Right atrium auricular region (tissue), 2 donors: ENCODE measurements at regions not wholly inside any gene's neighbourhood (a gene's known extent, or its start where the extent isn't known, plus 50 kb on each side); places are given as distances from the start of the nearest gene placed in this dataset.
"Not testable (repeated sequence)": the region's sequence is repeated elsewhere in the genome, so short reads cannot be mapped to it uniquely, and the experiment has no call there.

Experiments used
- DNase-seq: peaks from one replicate; pipeline ENCODE4 v3.0.0-alpha.2; 2019; ENCODE audit warnings: low spot score
- H3K27ac ChIP-seq, 2 donors: fragments of 200-600 bp; sonication (generic); 1 replicate in 1 of 2; 2 replicates in 1 of 2; pipeline ENCODE4 v1.5.1; 2016 to 2019
- H3K27me3 ChIP-seq, 2 donors: fragments of 200-600 bp; sonication (generic); one replicate each; pipeline versions ENCODE4 v1.5.1 to v1.6.0; 2017 to 2019
- H3K36me3 ChIP-seq: fragments of 200-600 bp; sonication (generic); one replicate; pipeline ENCODE4 v1.5.1; 2016
- H3K4me1 ChIP-seq, 2 donors: fragments of 200-600 bp; sonication (generic); one replicate each; pipeline versions ENCODE4 v1.5.1 to v1.6.0; 2017 to 2019
- H3K4me3 ChIP-seq, 2 donors: fragments of 200-600 bp; sonication (generic); 1 replicate in 1 of 2; 2 replicates in 1 of 2; pipeline ENCODE4 v1.5.1; 2017 to 2019; ENCODE audit warnings: mild to moderate bottlenecking in 1 of 2, moderate library complexity in 1 of 2
- H3K9me3 ChIP-seq, 2 donors: fragments of 200-600 bp; sonication (generic); one replicate each; pipeline ENCODE4 v1.5.1; 2019
- CTCF ChIP-seq, 2 donors: fragments of 200-600 bp; sonication (generic); IDR thresholded peaks; one replicate each; pipeline ENCODE4 v1.5.1; 2019; ENCODE audit warnings: antibody characterized with exemption in 2 of 2

- Histone ChIP-seq H3K27ac (no peak overlapping the region), H3K4me1 (no peaks in the 10 kb centered on the region), H3K27me3 (no peaks in the 10 kb centered on the region), H3K9me3 (no peaks in the 10 kb centered on the region), H3K36me3 (no peaks in the 10 kb centered on the region), H3K4me3 (no peak overlapping the region)
- DNase-seq, result no peak
- TF ChIP-seq CTCF (IDR thresholded peaks at IDR 0.05), result no peak
Measured at GRCh38 chr14:105685003-105685402, 158.6 kb downstream of the TMEM121 start.

GRCh38 chr14:105685605-105686004 is 159.2 kb downstream of the TMEM121 start:
- not testable (repeated sequence) for H3K4me1 ChIP-seq, DNase-seq, H3K27ac ChIP-seq, H3K9me3 ChIP-seq, H3K27me3 ChIP-seq, H3K36me3 ChIP-seq, H3K4me3 ChIP-seq

GRCh38 chr14:105686050-105686449 is 159.7 kb downstream of the TMEM121 start:
- H3K4me3 ChIP-seq, H3K9me3 ChIP-seq, DNase-seq, H3K27me3 ChIP-seq, H3K36me3 ChIP-seq, H3K27ac ChIP-seq, H3K4me1 ChIP-seq: not testable (repeated sequence)

- H3K36me3 ChIP-seq, result not testable (repeated sequence)
Measured at GRCh38 chr14:105686462-105687170, 160.2 kb downstream of the TMEM121 start.

GRCh38 chr14:105687171-105688022 is 161.0 kb downstream of the TMEM121 start:
- H3K4me3 ChIP-seq, H3K4me1 ChIP-seq, H3K9me3 ChIP-seq, H3K27me3 ChIP-seq, DNase-seq, H3K27ac ChIP-seq, H3K36me3 ChIP-seq: not testable (repeated sequence)

More at GRCh38 chr14:105686462-105687170, 160.2 kb downstream of the TMEM121 start:
- H3K27me3 ChIP-seq, H3K4me1 ChIP-seq, H3K9me3 ChIP-seq, H3K4me3 ChIP-seq, DNase-seq, H3K27ac ChIP-seq: not testable (repeated sequence)

GRCh38 chr14:105688023-105688351 is 161.6 kb downstream of the TMEM121 start:
- H3K4me3 ChIP-seq, DNase-seq, H3K27ac ChIP-seq, H3K4me1 ChIP-seq, H3K36me3 ChIP-seq, H3K9me3 ChIP-seq, H3K27me3 ChIP-seq: not testable (repeated sequence)

- H3K4me3 ChIP-seq, H3K9me3 ChIP-seq, H3K27me3 ChIP-seq, H3K4me1 ChIP-seq, H3K27ac ChIP-seq, DNase-seq, H3K36me3 ChIP-seq: not testable (repeated sequence)
Measured at GRCh38 chr14:105688664-105689221, 162.4 kb downstream of the TMEM121 start.

- no peak overlapping the region for H3K4me3 ChIP-seq
- DNase-seq, result no peak
- no peaks in the 10 kb centered on the region for H3K27me3 ChIP-seq
- H3K9me3 ChIP-seq, result no peaks in the 10 kb centered on the region
- no peak for TF ChIP-seq CTCF (IDR thresholded peaks at IDR 0.05)
- no peaks in the 10 kb centered on the region for H3K4me1 ChIP-seq
- H3K36me3 ChIP-seq, result no peaks in the 10 kb centered on the region
- no peak overlapping the region for H3K27ac ChIP-seq
Measured at GRCh38 chr14:105689722-105690121, 163.3 kb downstream of the TMEM121 start.
